K562 (cell line): ENCODE measurements at regions not wholly inside any gene's neighbourhood (a gene's known extent, or its start where the extent isn't known, plus 50 kb on each side); places are given as distances from the start of the nearest gene placed in this dataset.

Experiments used
- ATAC-seq: fragments of 200-7000 bp; cut with Tn5 transposase; 3 replicates; pipeline ENCODE4 v1.9.1; 2020; ENCODE audit warnings: moderate library complexity
- BruUV-seq: library from RNA; stranded (reverse); fragments of 400-500 nt; replicated peaks from 2 replicates; lab custom pipeline; 2021; lab: Mats Ljungman, UMichigan
- CTCF ChIA-PET: fragments of 300-600 bp; formaldehyde crosslinking; extraction: SDS; loops from one replicate; lab custom pipeline; 2021; ENCODE audit warnings: low intra/inter-chr PET ratio; lab: Yijun Ruan, JAX
- POLR2A ChIA-PET: fragments of 300-600, 350-650 bp; sonication (Branson Sonifier 250); formaldehyde crosslinking; extraction: SDS; loops from one replicate; lab custom pipeline; 2021; ENCODE audit warnings: antibody characterized with exemption, inconsistent platforms; lab: Yijun Ruan, JAX
- DNase-seq, 4 experiments: peaks; one replicate each; pipeline versions ENCODE4 v3.0.0 to v3.0.0-alpha.2; 2011 to 2018; ENCODE audit warnings: low spot score in 3 of 4, mixed read lengths in 3 of 4; ENCODE audit errors: extremely low read depth in 1 of 4
- FAIRE-seq: peaks from 2 replicates; lab custom pipeline; 2011; peaks lifted over from hg19 to GRCh38; lab: Jason Lieb, UNC
- H2AFZ ChIP-seq: 2 replicates; pipeline ENCODE4 v1.6.0; 2011; ENCODE audit warnings: low read depth, low read length, control low read depth, inconsistent platforms
- H3K27ac ChIP-seq: fragments of 200-600 bp; 3 replicates; pipeline ENCODE4 v1.8.0; 2011; ENCODE audit warnings: low read depth, mild to moderate bottlenecking, control low read depth, inconsistent platforms, low read length, moderate library complexity, mixed read lengths; ENCODE audit errors: extremely low read depth
- H3K27me3 ChIP-seq, 2 experiments: fragments of 300-600 bp in 1 of 2; 2 replicates in 1 of 2; 3 replicates in 1 of 2; pipeline versions ENCODE4 v1.6.0 to v1.8.0; 2011; ENCODE audit warnings: inconsistent platforms in 2 of 2, low read length in 2 of 2, mild to moderate bottlenecking in 1 of 2, mixed read lengths in 1 of 2, moderate library complexity in 1 of 2; ENCODE audit not compliant: control insufficient read depth in 2 of 2, insufficient read depth in 2 of 2
- H3K36me3 ChIP-seq: fragments of 300-600 bp; 3 replicates; pipeline ENCODE4 v1.8.0; 2011; ENCODE audit warnings: mild to moderate bottlenecking, low read length, inconsistent platforms; ENCODE audit not compliant: control insufficient read depth, insufficient read depth
- H3K4me1 ChIP-seq, 2 experiments: fragments of 200-600 bp in 1 of 2; replicated peaks in 1 of 2; 2 replicates in 1 of 2; 3 replicates in 1 of 2; pipeline versions ENCODE4 v1.5.1 to v1.8.0; 2011; ENCODE audit warnings: inconsistent platforms in 2 of 2, low read length in 2 of 2, mild to moderate bottlenecking in 1 of 2, mixed read lengths in 1 of 2, moderate library complexity in 1 of 2; ENCODE audit not compliant: control insufficient read depth in 2 of 2, insufficient read depth in 2 of 2
- H3K4me2 ChIP-seq: 2 replicates; pipeline ENCODE4 v1.6.1; 2011; ENCODE audit warnings: low read length, control low read depth, inconsistent platforms, mixed read lengths; ENCODE audit not compliant: insufficient read depth
- H3K4me3 ChIP-seq: fragments of 200-600 bp; sonication (generic), shearing (Covaris generic); 2 replicates; pipeline ENCODE4 v1.5.1; 2016; ENCODE audit warnings: control low read depth, inconsistent platforms
- H3K79me2 ChIP-seq: fragments of 200-600 bp; 3 replicates; pipeline ENCODE4 v1.8.0; 2011; ENCODE audit warnings: low read length, inconsistent platforms; ENCODE audit not compliant: control insufficient read depth, insufficient read depth
- H3K9ac ChIP-seq, 2 experiments: 2 replicates each; pipeline versions ENCODE4 v1.6.0 to v1.6.1; 2011; ENCODE audit warnings: low read depth in 2 of 2, low read length in 2 of 2, control low read depth in 1 of 2, inconsistent platforms in 1 of 2, mild to moderate bottlenecking in 1 of 2, mixed read lengths in 1 of 2; ENCODE audit not compliant: insufficient read depth in 1 of 2
- H3K9me1 ChIP-seq: one replicate; pipeline ENCODE4 v1.6.0; 2011; ENCODE audit warnings: inconsistent platforms, mild to moderate bottlenecking, low read length, moderate library complexity; ENCODE audit not compliant: control insufficient read depth, insufficient read depth
- H3K9me3 ChIP-seq: replicated peaks from 2 replicates; pipeline ENCODE4 v1.5.1; 2011; ENCODE audit warnings: low read depth, low read length, inconsistent platforms; ENCODE audit not compliant: control insufficient read depth, insufficient read depth
- H4K20me1 ChIP-seq: replicated peaks from 2 replicates; pipeline ENCODE4 v1.6.1; 2011; ENCODE audit warnings: low read length, inconsistent platforms, mixed read lengths; ENCODE audit not compliant: control insufficient read depth, insufficient read depth
- ERF ChIP-seq: fragments of 450-650 bp; formaldehyde crosslinking; IDR thresholded peaks from 2 replicates; pipeline ENCODE4 v1.4.0; 2020; ENCODE audit warnings: mild to moderate bottlenecking, mixed read lengths
- KDM1A ChIP-seq, 2 experiments: fragments of 450-650 bp; IDR thresholded peaks; 2 replicates each; pipeline ENCODE4 v1.6.1; 2016; ENCODE audit warnings: mild to moderate bottlenecking in 2 of 2
- MAFF ChIP-seq: IDR thresholded peaks from 2 replicates; pipeline ENCODE4 v1.6.1; 2012; ENCODE audit warnings: low read length, improper control_type of control experiment
- NRF1 ChIP-seq, 2 experiments: fragments of 450-650 bp; IDR thresholded peaks in 1 of 2; conservative IDR thresholded peaks in 1 of 2; 2 replicates each; pipeline ENCODE4 v1.6.1; 2014; ENCODE audit warnings: mild to moderate bottlenecking in 2 of 2
- PHF8 ChIP-seq: fragments of 200-600 bp; sonication (generic); IDR thresholded peaks from 2 replicates; pipeline ENCODE4 v1.6.1; 2012; ENCODE audit warnings: mixed run types, mild to moderate bottlenecking, inconsistent platforms, low read length, moderate library complexity, borderline replicate concordance
- SMC3 ChIP-seq: conservative IDR thresholded peaks from 2 replicates; pipeline ENCODE4 v1.6.1; 2011; ENCODE audit warnings: low read depth, low read length, improper control_type of control experiment; ENCODE audit not compliant: insufficient read depth
- U2AF1 ChIP-seq: fragments of 200-400 bp; formaldehyde crosslinking; optimal IDR thresholded peaks from 2 replicates; pipeline ENCODE3; 2017; ENCODE audit warnings: mild to moderate bottlenecking, low read depth, low read length, moderate library complexity
- WGBS: fragments of 100-300 bp; shearing (Covaris generic); methylation state at CpG from one replicate; pipeline ENCODE4 v1.1.6; 2016; ENCODE audit warnings: low coverage, mixed read lengths; ENCODE audit not compliant: insufficient coverage; ENCODE audit errors: missing lambda C conversion rate; 5-methylcytosine and 5-hydroxymethylcytosine counted together
- in situ Hi-C: fragments of 300-500 bp; cut with MboI; formaldehyde crosslinking; loops from 4 replicates; pipeline ENCODE4 v1.15.0; 2018; ENCODE audit warnings: inconsistent platforms, mixed read lengths
- intact Hi-C: fragments of 100-400 bp; cut with micrococcal nuclease; formaldehyde crosslinking; loops from 2 replicates; pipeline ENCODE4 v1.14.2; 2022
- TF ChIP-seq, protein P1 (sequence below): fragments of 200-800 bp; sonication (Bioruptor generic); IDR thresholded peaks from 2 replicates; pipeline ENCODE4 v1.6.1; 2017; ENCODE audit warnings: missing genetic modification characterization, missing compliant biosample characterization

DNA sequence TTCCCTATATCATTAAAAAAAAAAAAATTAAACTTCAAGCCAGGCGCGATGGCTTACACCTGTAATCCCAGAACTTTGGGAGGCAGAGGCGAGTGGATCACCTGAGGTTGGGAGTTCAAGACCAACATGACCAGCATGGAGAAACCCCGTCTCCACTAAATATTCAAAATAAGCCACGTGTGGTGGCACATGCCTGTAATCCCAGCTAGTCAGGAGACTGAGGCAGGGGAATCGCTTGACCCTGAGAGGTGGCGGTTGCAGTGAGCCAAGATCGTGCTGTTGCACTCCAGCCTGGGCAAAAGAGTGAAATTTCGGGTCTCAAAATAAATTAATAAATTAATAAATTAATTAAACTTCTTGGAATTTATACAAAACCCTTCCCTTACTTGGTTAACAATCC, 358.6 kb upstream of the CDH9 start:
- Histone ChIP-seq H3K36me3 (no peaks in the 10 kb centered on the region), H3K27me3 (no peaks in the 10 kb centered on the region), H3K79me2 (no peaks in the 10 kb centered on the region), H3K9ac (no peak overlapping the region), H3K4me1 (no peaks in the 10 kb centered on the region)
- ATAC-seq (no peak), DNase-seq (no peak)
- 25% methylated on average over 9 of the region's 9 CpGs for WGBS
- POLR2A ChIA-PET, result no interaction called here
- BruUV-seq, result no TSS peak
- TF ChIP-seq U2AF1 (no peak), SMC3 (no peak), MAFF (no peak), PHF8 (no peak), KDM1A (IDR thresholded peaks at IDR 0.05) (no peak), ERF (CRISPR knock-in tag) (no peak), NRF1 (conservative IDR thresholded peaks at IDR 0.05 in 1 of 2, IDR thresholded peaks at IDR 0.05 in 1 of 2) (no peak)
- TF ChIP-seq, protein P1, sequence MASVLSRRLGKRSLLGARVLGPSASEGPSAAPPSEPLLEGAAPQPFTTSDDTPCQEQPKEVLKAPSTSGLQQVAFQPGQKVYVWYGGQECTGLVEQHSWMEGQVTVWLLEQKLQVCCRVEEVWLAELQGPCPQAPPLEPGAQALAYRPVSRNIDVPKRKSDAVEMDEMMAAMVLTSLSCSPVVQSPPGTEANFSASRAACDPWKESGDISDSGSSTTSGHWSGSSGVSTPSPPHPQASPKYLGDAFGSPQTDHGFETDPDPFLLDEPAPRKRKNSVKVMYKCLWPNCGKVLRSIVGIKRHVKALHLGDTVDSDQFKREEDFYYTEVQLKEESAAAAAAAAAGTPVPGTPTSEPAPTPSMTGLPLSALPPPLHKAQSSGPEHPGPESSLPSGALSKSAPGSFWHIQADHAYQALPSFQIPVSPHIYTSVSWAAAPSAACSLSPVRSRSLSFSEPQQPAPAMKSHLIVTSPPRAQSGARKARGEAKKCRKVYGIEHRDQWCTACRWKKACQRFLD (CRISPR knock-in tag), result no peak
- TF ChIP-seq, all 486 proteins: peak for 0
- Histone ChIP-seq H4K20me1 (no peaks in the 10 kb centered on the region), H3K4me2 (no peak overlapping the region), H3K9me1 (no peaks in the 10 kb centered on the region), H3K9me3 (no peaks in the 10 kb centered on the region), H3K4me3 (no peak overlapping the region), H3K27ac (no peak overlapping the region), H2AFZ (no peak overlapping the region)
- no peak for FAIRE-seq
- in situ Hi-C loops, result no loop called here
- CTCF ChIA-PET, result no interaction called here
- intact Hi-C loops, result no loop called here
